GM19023 (cell line): ENCODE measurements at regions not wholly inside any gene's neighbourhood (a gene's known extent, or its start where the extent isn't known, plus 50 kb on each side); places are given as distances from the start of the nearest gene placed in this dataset.
"Not testable (repeated sequence)": the region's sequence is repeated elsewhere in the genome, so short reads cannot be mapped to it uniquely, and the experiment has no call there.

Experiments
- ATAC-seq: cut with Tn5 transposase; IDR thresholded peaks from one replicate; pipeline ENCODE4 v1.9.1; 2021; ENCODE audit warnings: mild to moderate bottlenecking, moderate library complexity; ENCODE audit not compliant: unreplicated experiment

DNA sequence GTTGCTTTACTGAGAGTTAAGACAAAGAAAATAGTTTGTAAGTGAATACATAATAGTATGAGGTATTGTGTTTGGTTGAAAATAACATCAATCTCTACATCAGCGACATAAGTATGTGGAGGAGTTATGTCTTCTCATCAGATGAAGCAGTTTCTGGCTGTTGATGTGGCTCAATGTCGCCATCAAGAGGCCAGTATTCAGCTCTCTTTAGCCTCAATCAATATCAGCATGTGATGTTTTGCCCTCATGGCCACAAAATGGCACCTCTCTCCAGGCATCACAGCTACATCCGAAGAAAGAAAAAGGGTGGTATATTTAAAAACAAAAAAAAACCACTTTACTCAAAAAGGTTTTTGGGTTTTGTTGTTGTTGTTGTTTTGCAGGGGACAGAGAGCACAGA lies 302.3 kb upstream of the TMEM132C start:
- ATAC-seq, result no peak

- no peak for ATAC-seq
Measured at GRCh38 chr12:127966331-127966730, 300.6 kb upstream of the TMEM132C start.

- no peak for ATAC-seq
Measured at GRCh38 chr12:127970491-127970890, 296.5 kb upstream of the TMEM132C start.

GRCh38 chr12:127980585-127980984 lies 286.4 kb upstream of the TMEM132C start:
- ATAC-seq, result no peak

DNA sequence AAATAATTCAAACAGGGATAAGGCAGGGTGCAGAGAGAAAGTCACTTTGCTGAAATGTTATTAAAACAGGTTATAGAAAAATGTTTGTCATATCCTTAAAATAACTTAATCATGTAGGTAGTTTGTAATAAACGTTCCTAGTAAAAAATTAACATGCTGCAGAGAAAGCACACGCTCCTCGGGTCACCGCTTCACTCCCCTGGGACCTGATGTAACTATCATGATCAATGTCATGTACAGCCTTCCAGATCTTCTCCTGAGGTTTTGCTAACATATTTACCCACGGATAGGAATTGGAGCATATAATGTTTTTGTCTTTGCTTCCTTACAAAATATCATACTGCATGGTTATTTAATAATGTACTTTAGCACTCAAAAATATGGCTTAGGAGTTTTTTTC lies 285.1 kb upstream of the TMEM132C start:
- no peak for ATAC-seq

DNA sequence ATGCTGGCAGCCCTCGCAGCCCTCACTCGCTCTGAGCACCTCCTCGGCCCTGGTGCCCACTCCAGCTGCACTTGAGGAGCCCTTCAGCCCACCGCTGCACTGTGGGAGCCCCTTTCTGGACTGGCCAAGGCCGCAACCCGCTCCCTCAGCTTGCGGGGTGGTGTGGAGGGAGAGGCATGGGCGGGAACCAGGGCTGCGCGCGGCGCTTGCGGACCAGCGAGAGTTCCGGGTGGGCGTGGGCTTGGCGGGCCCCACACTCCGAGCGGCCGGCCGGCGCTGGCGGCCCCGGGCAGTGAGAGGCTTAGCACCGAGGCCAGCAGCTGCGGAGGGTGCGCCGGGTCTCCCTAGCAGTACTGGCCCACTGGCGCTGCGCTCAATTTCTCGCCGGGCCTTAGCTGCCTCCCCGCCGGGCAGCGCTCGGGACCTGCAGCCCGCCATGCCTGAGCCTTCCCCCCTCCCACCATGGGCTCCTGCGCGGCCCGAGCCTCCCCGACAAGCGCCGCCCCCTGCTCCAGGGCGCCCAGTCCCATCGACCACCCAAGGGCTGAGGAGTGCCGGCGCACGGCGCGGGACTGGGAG lies 283.7 kb upstream of the TMEM132C start:
- ATAC-seq, result not testable (repeated sequence)

GRCh38 chr12:127984386-127985055 lies 282.4 kb upstream of the TMEM132C start:
- ATAC-seq, result no peak

GRCh38 chr12:127987199-127987901 lies 279.6 kb upstream of the TMEM132C start:
- ATAC-seq, result no peak

GRCh38 chr12:127991485-127991884 lies 275.5 kb upstream of the TMEM132C start:
- no peak for ATAC-seq

GRCh38 chr12:127998988-127999387 lies 268.0 kb upstream of the TMEM132C start:
- ATAC-seq, result no peak

- ATAC-seq, result no peak
Measured at GRCh38 chr12:128004383-128004938, 262.5 kb upstream of the TMEM132C start.

GRCh38 chr12:128007250-128007649 lies 259.7 kb upstream of the TMEM132C start:
- ATAC-seq, result no peak

GRCh38 chr12:128008341-128008740 lies 258.6 kb upstream of the TMEM132C start:
- ATAC-seq, result no peak

DNA sequence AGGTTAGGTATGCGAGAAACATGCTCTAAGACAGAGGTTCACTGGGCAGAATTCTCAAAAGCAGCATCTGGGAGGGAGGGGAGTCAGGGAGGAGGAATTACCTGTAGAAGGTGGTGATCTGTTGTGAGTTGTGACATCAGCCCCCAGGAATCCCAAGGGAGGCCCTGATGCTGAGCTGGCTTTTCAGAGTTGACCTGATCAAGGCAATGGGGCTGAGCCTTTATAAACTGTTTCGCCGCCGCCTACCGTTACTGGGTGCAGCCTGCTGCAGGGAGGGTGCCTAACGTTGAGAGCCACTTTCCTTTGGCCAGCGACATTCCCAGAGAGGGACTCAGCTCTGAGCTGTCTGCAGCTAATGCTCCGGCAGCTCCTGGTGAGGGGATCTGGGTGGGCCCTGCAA lies 257.9 kb upstream of the TMEM132C start:
- no peak for ATAC-seq

GRCh38 chr12:128012110-128012509 lies 254.9 kb upstream of the TMEM132C start:
- no peak for ATAC-seq

- ATAC-seq, result no peak
Measured at GRCh38 chr12:128015276-128015675, 251.7 kb upstream of the TMEM132C start.

- ATAC-seq, result no peak
Measured at GRCh38 chr12:128018067-128018466, 248.9 kb upstream of the TMEM132C start.

GRCh38 chr12:128019996-128020544 lies 246.9 kb upstream of the TMEM132C start:
- ATAC-seq, result no peak

- ATAC-seq, result no peak
Measured at GRCh38 chr12:128021561-128021960, 245.4 kb upstream of the TMEM132C start.

GRCh38 chr12:128025589-128026245 lies 241.3 kb upstream of the TMEM132C start:
- ATAC-seq, result no peak
